Thyroid gland (tissue), 4 donors: ENCODE measurements at regions not wholly inside any gene's neighbourhood (a gene's known extent, or its start where the extent isn't known, plus 50 kb on each side); places are given as distances from the start of the nearest gene placed in this dataset.

Experiments
- DNase-seq, 2 donors: peaks; one replicate each; pipeline ENCODE4 v3.0.0-alpha.2; 2019
- H3K27ac ChIP-seq, 3 donors: fragments of 200-600 bp; sonication (generic); 1 replicate in 2 of 3; 2 replicates in 1 of 3; pipeline ENCODE4 v1.5.1; 2016 to 2019; ENCODE audit warnings: mild to moderate bottlenecking in 1 of 3, moderate library complexity in 1 of 3
- H3K27me3 ChIP-seq: fragments of 200-600 bp; sonication (generic); one replicate; pipeline ENCODE4 v1.5.1; 2019
- H3K36me3 ChIP-seq, 2 donors: fragments of 200-600 bp; sonication (generic); one replicate each; pipeline ENCODE4 v1.5.1; 2016 to 2019
- H3K4me1 ChIP-seq, 2 donors: fragments of 200-600 bp; sonication (generic); one replicate each; pipeline ENCODE4 v1.5.1; 2017 to 2019
- H3K4me3 ChIP-seq, 3 donors: fragments of 200-600 bp; sonication (generic); replicated peaks in 1 of 3; 1 replicate in 2 of 3; 2 replicates in 1 of 3; pipeline ENCODE4 v1.5.1; 2016; ENCODE audit warnings: mild to moderate bottlenecking in 1 of 3
- H3K9me3 ChIP-seq: fragments of 200-600 bp; sonication (generic); one replicate; pipeline ENCODE4 v1.5.1; 2017
- POLR2A ChIP-seq, 2 donors: fragments of 450-650 bp; IDR thresholded peaks; one replicate each; pipeline ENCODE4 v1.6.1; 2017; ENCODE audit warnings: antibody characterized with exemption in 2 of 2, mild to moderate bottlenecking in 2 of 2, moderate library complexity in 1 of 2
- WGBS, 2 donors: methylation state at CpG; one replicate each; pipeline ENCODE4 v1.1.5; 2017; 5-methylcytosine and 5-hydroxymethylcytosine counted together
- intact Hi-C: fragments of 100-400 bp; cut with DNase I; formaldehyde crosslinking; loops from one replicate; pipeline ENCODE4 v1.15.1; 2023
- TF ChIP-seq, protein P1 (sequence below), 6 experiments: fragments of 200-600 bp in 3 of 6; fragments of 450-650 bp in 3 of 6; sonication (generic) in 3 of 6; IDR thresholded peaks; one replicate each; pipeline ENCODE4 v1.5.1; 2016 to 2019; ENCODE audit warnings: antibody characterized with exemption in 6 of 6, mild to moderate bottlenecking in 2 of 6, inconsistent platforms in 1 of 6, moderate library complexity in 1 of 6

DNA sequence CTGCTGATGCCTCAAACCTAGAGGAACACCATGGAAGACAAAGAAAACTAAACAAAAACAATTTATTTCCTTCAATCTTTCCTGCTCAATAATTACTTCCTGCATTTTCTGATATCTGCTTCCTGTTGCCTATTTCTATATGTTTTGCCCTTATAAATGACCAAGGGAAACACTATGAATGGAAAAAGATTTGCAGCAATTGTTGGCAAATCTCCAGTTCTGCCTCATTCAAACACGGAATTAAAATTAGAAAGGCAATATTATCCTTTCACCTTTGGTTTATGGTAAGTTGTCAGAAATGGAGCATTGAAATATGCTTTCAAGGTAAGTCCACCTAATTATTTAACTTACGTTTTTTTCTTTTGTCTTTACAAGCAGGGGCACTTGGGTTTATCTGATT, 552.2 kb upstream of the ANKRD30A start:
- Histone ChIP-seq H3K9me3 (no peaks in the 10 kb centered on the region), H3K4me3 (no peak overlapping the region), H3K4me1 (no peaks in the 10 kb centered on the region), H3K36me3 (no peaks in the 10 kb centered on the region), H3K27ac (no peak overlapping the region), H3K27me3 (no peaks in the 10 kb centered on the region)
- 68% methylated on average over 2 of the region's 2 CpGs for WGBS, 2 donors
- DNase-seq, result no peak
- TF ChIP-seq, protein P1, sequence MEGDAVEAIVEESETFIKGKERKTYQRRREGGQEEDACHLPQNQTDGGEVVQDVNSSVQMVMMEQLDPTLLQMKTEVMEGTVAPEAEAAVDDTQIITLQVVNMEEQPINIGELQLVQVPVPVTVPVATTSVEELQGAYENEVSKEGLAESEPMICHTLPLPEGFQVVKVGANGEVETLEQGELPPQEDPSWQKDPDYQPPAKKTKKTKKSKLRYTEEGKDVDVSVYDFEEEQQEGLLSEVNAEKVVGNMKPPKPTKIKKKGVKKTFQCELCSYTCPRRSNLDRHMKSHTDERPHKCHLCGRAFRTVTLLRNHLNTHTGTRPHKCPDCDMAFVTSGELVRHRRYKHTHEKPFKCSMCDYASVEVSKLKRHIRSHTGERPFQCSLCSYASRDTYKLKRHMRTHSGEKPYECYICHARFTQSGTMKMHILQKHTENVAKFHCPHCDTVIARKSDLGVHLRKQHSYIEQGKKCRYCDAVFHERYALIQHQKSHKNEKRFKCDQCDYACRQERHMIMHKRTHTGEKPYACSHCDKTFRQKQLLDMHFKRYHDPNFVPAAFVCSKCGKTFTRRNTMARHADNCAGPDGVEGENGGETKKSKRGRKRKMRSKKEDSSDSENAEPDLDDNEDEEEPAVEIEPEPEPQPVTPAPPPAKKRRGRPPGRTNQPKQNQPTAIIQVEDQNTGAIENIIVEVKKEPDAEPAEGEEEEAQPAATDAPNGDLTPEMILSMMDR (IDR thresholded peaks at IDR 0.05), result no peak
- TF ChIP-seq POLR2A (IDR thresholded peaks at IDR 0.05), result no peak
- intact Hi-C loops, result no loop called here

GRCh38 chr10:36564433-36564832, 561.0 kb upstream of the ANKRD30A start:
- TF ChIP-seq, protein P1 (IDR thresholded peaks at IDR 0.05), result no peak
- no peak for TF ChIP-seq POLR2A (IDR thresholded peaks at IDR 0.05)
- intact Hi-C loops, result no loop called here
- Histone ChIP-seq H3K9me3 (no peaks in the 10 kb centered on the region), H3K4me1 (no peaks in the 10 kb centered on the region), H3K4me3 (no peak overlapping the region), H3K27me3 (no peaks in the 10 kb centered on the region), H3K36me3 (no peaks in the 10 kb centered on the region), H3K27ac (no peak overlapping the region)
- 68 to 70% methylated on average over 4 of the region's 4 CpGs for WGBS, 2 donors
- DNase-seq, result no peak

DNA sequence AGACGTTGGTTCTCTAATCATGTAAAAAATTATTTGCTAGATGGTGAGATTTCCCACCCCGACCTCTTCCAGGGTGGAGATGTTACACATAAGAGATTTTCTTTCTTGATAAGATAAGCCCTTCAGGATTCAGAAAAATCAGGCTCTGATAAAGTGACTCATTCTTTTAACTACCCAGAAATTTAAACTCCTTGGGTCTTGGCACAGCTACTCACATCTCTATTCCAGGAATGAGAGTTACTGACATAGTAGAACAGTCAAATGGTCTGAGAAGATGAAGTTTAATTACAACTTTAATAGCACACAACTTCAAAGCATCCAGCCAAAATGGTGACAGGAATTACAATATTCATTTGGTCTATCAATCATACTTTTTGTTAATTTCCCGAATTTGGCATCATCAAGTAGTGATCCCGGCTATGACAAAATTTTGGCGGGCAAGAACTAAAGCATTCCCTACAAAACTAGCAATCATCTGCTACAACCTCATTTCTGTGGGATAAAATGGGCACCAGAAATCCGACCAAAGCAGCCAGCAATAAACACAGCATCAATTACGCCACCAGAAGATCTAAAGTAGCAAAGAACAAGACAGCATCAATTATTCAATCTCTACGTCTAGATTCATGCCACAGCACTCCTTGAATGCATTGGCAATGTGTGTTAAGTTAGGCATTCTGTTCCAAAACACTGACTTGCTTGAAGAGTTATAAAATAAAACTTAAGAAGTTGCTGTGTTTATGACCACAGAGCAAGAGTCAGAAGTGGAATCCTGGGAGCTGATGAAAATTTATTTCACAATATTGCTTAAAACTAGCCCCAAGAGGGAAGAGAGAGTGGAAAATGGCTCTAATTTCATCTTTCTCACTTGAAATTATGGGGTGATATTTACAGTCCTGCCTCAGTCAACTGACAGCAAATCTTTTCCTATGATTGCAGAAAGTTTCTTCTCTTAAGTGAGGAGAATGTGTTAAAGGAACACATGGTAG, 565.7 kb upstream of the ANKRD30A start:
- Histone ChIP-seq H3K9me3 (no peaks in the 10 kb centered on the region), H3K27ac (no peak overlapping the region), H3K27me3 (no peaks in the 10 kb centered on the region), H3K4me1 (no peaks in the 10 kb centered on the region), H3K4me3 (no peak overlapping the region), H3K36me3 (no peaks in the 10 kb centered on the region)
- 59 to 63% methylated on average over 8 of the region's 8 CpGs for WGBS, 2 donors
- intact Hi-C loops, result no loop called here
- DNase-seq, result no peak
- no peak for TF ChIP-seq POLR2A (IDR thresholded peaks at IDR 0.05)
- TF ChIP-seq, protein P1 (IDR thresholded peaks at IDR 0.05), result no peak

DNA sequence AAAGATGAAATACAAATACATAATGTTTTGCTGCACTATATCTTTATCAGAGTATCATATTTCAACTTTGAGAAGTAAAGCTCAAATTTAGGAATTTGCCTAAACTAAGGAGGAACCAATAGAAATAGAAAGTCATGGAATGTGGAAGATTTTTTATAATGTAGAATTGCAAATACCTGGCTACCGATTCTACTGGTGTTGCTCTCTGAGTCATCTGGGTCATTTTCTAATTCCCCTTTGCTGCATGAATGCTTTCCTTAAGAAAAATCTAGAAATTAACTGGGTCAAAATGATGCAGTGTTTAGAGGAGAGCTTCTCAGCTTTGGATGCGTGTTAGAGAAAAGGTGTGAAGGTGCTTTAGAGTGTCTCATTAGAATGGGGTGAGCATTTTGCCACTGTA, 568.9 kb upstream of the ANKRD30A start:
- no peak overlapping the region for H3K27ac ChIP-seq
- DNase-seq, result no peak
- 42% methylated on average over 2 of the region's 2 CpGs for WGBS, 2 donors
- H3K9me3 ChIP-seq, result no peaks in the 10 kb centered on the region
- no peak for TF ChIP-seq POLR2A (IDR thresholded peaks at IDR 0.05)
- TF ChIP-seq, protein P1 (IDR thresholded peaks at IDR 0.05), result no peak
- no peak overlapping the region for H3K4me3 ChIP-seq
- intact Hi-C loops, result no loop called here
- H3K27me3 ChIP-seq, result no peaks in the 10 kb centered on the region
- no peaks in the 10 kb centered on the region for H3K4me1 ChIP-seq
- H3K36me3 ChIP-seq, result no peaks in the 10 kb centered on the region

GRCh38 chr10:36555036-36555435, 570.4 kb upstream of the ANKRD30A start:
- TF ChIP-seq POLR2A (IDR thresholded peaks at IDR 0.05), result no peak
- TF ChIP-seq, protein P1 (IDR thresholded peaks at IDR 0.05), result no peak
- Histone ChIP-seq H3K4me1 (no peaks in the 10 kb centered on the region), H3K9me3 (no peaks in the 10 kb centered on the region), H3K27ac (no peak overlapping the region), H3K27me3 (no peaks in the 10 kb centered on the region), H3K4me3 (no peak overlapping the region), H3K36me3 (no peaks in the 10 kb centered on the region)
- intact Hi-C loops, result no loop called here
- 85 to 89% methylated on average over 2 of the region's 2 CpGs for WGBS, 2 donors
- no peak for DNase-seq
